Fibroblast of lung (primary cell): ENCODE measurements at regions not wholly inside any gene's neighbourhood (a gene's known extent, or its start where the extent isn't known, plus 50 kb on each side); places are given as distances from the start of the nearest gene placed in this dataset.

Experiments used
- DNase-seq, 2 donors: peaks; one replicate each; pipeline versions ENCODE4 v3.0.0 to v3.0.0-alpha.2; 2010; ENCODE audit warnings: low read depth in 2 of 2
- H2AFZ ChIP-seq: 2 replicates; pipeline ENCODE4 v1.5.1; 2012; ENCODE audit warnings: low read length, control low read depth, inconsistent platforms
- H3K27ac ChIP-seq: 2 replicates; pipeline ENCODE4 v1.5.1; 2011; ENCODE audit warnings: low read length, control low read depth; ENCODE audit not compliant: insufficient read depth
- H3K27me3 ChIP-seq: 2 replicates; pipeline ENCODE4 v1.5.1; 2011; ENCODE audit warnings: mild to moderate bottlenecking, low read length; ENCODE audit not compliant: control insufficient read depth, insufficient read depth
- H3K36me3 ChIP-seq: 2 replicates; pipeline ENCODE4 v1.5.1; 2011; ENCODE audit warnings: low read length; ENCODE audit not compliant: control insufficient read depth, insufficient read depth
- H3K4me1 ChIP-seq: 2 replicates; pipeline ENCODE4 v1.5.1; 2011; ENCODE audit warnings: low read length; ENCODE audit not compliant: control insufficient read depth, insufficient read depth; ENCODE audit errors: extremely low read depth
- H3K4me2 ChIP-seq: 2 replicates; pipeline ENCODE4 v1.5.1; 2011; ENCODE audit warnings: low read length, control low read depth; ENCODE audit not compliant: insufficient read depth; ENCODE audit errors: extremely low read depth
- H3K4me3 ChIP-seq, 4 experiments: fragments of 200-600 bp in 1 of 4; sonication (generic) in 1 of 4; replicated peaks in 1 of 4; 2 replicates each; pipeline ENCODE4 v1.5.1; 2011 to 2016; ENCODE audit warnings: low read length in 4 of 4, low read depth in 3 of 4, mild to moderate bottlenecking in 3 of 4, control low read depth in 2 of 4, inconsistent platforms in 1 of 4, mixed read lengths in 1 of 4; ENCODE audit not compliant: insufficient read depth in 1 of 4; ENCODE audit errors: control extremely low read depth in 1 of 4
- H3K79me2 ChIP-seq: 2 replicates; pipeline ENCODE4 v1.5.1; 2012; ENCODE audit warnings: mild to moderate bottlenecking, low read length, inconsistent platforms; ENCODE audit not compliant: control insufficient read depth, insufficient read depth
- H3K9ac ChIP-seq: 2 replicates; pipeline ENCODE4 v1.5.1; 2011; ENCODE audit warnings: mild to moderate bottlenecking, low read length, control low read depth; ENCODE audit not compliant: insufficient read depth
- H3K9me3 ChIP-seq: 2 replicates; pipeline ENCODE4 v1.5.1; 2012; ENCODE audit warnings: low read depth, low read length; ENCODE audit not compliant: control insufficient read depth, insufficient read depth
- H4K20me1 ChIP-seq: 2 replicates; pipeline ENCODE4 v1.5.1; 2011; ENCODE audit warnings: low read length; ENCODE audit not compliant: control insufficient read depth, insufficient read depth; ENCODE audit errors: extremely low read depth
- CTCF ChIP-seq, 2 donors: IDR thresholded peaks in 1 of 2; conservative IDR thresholded peaks in 1 of 2; 1 replicate in 1 of 2; 2 replicates in 1 of 2; pipeline ENCODE4 v1.5.1; 2011 to 2012; ENCODE audit warnings: low read length in 2 of 2, control low read depth in 1 of 2, inconsistent platforms in 1 of 2, low read depth in 1 of 2, mild to moderate bottlenecking in 1 of 2
- EZH2 ChIP-seq: IDR thresholded peaks from 2 replicates; pipeline ENCODE4 v1.5.1; 2012; ENCODE audit warnings: low read length, control low read depth, mild to moderate bottlenecking; ENCODE audit errors: missing control alignments

GRCh38 chr17:70891306-70891705 is 722.0 kb downstream of the KCNJ2 start:
- Histone ChIP-seq H2AFZ (no peak overlapping the region), H3K36me3 (no peaks in the 10 kb centered on the region), H3K4me2 (no peak overlapping the region), H3K9ac (no peak overlapping the region), H3K9me3 (no peaks in the 10 kb centered on the region), H3K79me2 (no peaks in the 10 kb centered on the region), H4K20me1 (no peaks in the 10 kb centered on the region), H3K4me3 (no peak overlapping the region), H3K27me3 (no peaks in the 10 kb centered on the region), H3K4me1 (no peaks in the 10 kb centered on the region), H3K27ac (no peak overlapping the region)
- no peak for TF ChIP-seq EZH2
- TF ChIP-seq CTCF (conservative IDR thresholded peaks at IDR 0.05 in 1 of 2, IDR thresholded peaks at IDR 0.05 in 1 of 2; ENCODE audit: low read depth in 1 of 2, low read length in 2 of 2), result no peak
- DNase-seq, result no peak

- no peak for DNase-seq
- Histone ChIP-seq H2AFZ (no peak overlapping the region), H3K27me3 (no peaks in the 10 kb centered on the region), H3K27ac (no peak overlapping the region), H3K9ac (no peak overlapping the region), H3K4me2 (no peak overlapping the region), H3K36me3 (no peaks in the 10 kb centered on the region), H3K4me1 (no peaks in the 10 kb centered on the region), H3K9me3 (no peaks in the 10 kb centered on the region), H4K20me1 (no peaks in the 10 kb centered on the region), H3K4me3 (no peak overlapping the region), H3K79me2 (no peaks in the 10 kb centered on the region)
- no peak for TF ChIP-seq EZH2
- TF ChIP-seq CTCF (conservative IDR thresholded peaks at IDR 0.05 in 1 of 2, IDR thresholded peaks at IDR 0.05 in 1 of 2; ENCODE audit: low read depth in 1 of 2, low read length in 2 of 2), result no peak
Measured at GRCh38 chr17:70892527-70892926, 723.2 kb downstream of the KCNJ2 start.

- Histone ChIP-seq H3K79me2 (no peaks in the 10 kb centered on the region), H4K20me1 (no peaks in the 10 kb centered on the region), H3K4me2 (no peak overlapping the region), H3K27ac (no peak overlapping the region), H3K9me3 (no peaks in the 10 kb centered on the region), H3K9ac (no peak overlapping the region), H2AFZ (no peak overlapping the region), H3K27me3 (no peaks in the 10 kb centered on the region), H3K36me3 (no peaks in the 10 kb centered on the region), H3K4me1 (no peaks in the 10 kb centered on the region), H3K4me3 (no peak overlapping the region)
- TF ChIP-seq CTCF (conservative IDR thresholded peaks at IDR 0.05 in 1 of 2, IDR thresholded peaks at IDR 0.05 in 1 of 2; ENCODE audit: low read depth in 1 of 2, low read length in 2 of 2), result peak in 1 of 2 donors; percentile 20
- TF ChIP-seq EZH2, result no peak
- peak in 1 of 2 donors; percentile 15 for DNase-seq
Measured at GRCh38 chr17:70896843-70897242, 727.5 kb downstream of the KCNJ2 start.
